ENCODE measurements at regions not wholly inside any gene's neighbourhood (a gene's known extent, or its start where the extent isn't known, plus 50 kb on each side); places are given as distances from the start of the nearest gene placed in this dataset.

GRCh38 chr2:53183581-53183980 is 584.0 kb upstream of the CHAC2 start:
- no peak for TF ChIP-seq CTCF (optimal IDR thresholded peaks at IDR 0.05 in 1 of 3, IDR thresholded peaks at IDR 0.05 in 1 of 3, conservative IDR thresholded peaks at IDR 0.05 in 1 of 3; ENCODE audit: extremely low read depth in 1 of 3, insufficient read depth in 2 of 3, low read length in 3 of 3)
- no peak for TF ChIP-seq EZH2 (IDR thresholded peaks at IDR 0.05; ENCODE audit: low read length)
